BLaER1 treated with 17β-estradiol and CSF1 and Interleukin-3, amounts not matched to agents 10 nM and 100 nM (cell line): ENCODE measurements at regions not wholly inside any gene's neighbourhood (a gene's known extent, or its start where the extent isn't known, plus 50 kb on each side); places are given as distances from the start of the nearest gene placed in this dataset.

Experiments used
- H3K27ac ChIP-seq, 11 experiments: shearing (Covaris generic); formaldehyde crosslinking; 2 replicates each; pipeline ENCODE4 v1.8.1; 2022
- H3K27me3 ChIP-seq, 11 experiments: shearing (Covaris generic); formaldehyde crosslinking; 2 replicates each; pipeline ENCODE4 v1.8.1; 2022
- H3K36me3 ChIP-seq, 11 experiments: shearing (Covaris generic); formaldehyde crosslinking; 2 replicates each; pipeline ENCODE4 v1.8.1; 2022
- H3K4me1 ChIP-seq, 10 experiments: shearing (Covaris generic); formaldehyde crosslinking; 2 replicates each; pipeline ENCODE4 v1.8.1; 2022
- H3K4me2 ChIP-seq, 11 experiments: shearing (Covaris generic); formaldehyde crosslinking; 2 replicates each; pipeline ENCODE4 v1.8.1; 2022
- H3K4me3 ChIP-seq, 10 experiments: shearing (Covaris generic); formaldehyde crosslinking; 2 replicates each; pipeline ENCODE4 v1.8.1; 2022
- H3K9ac ChIP-seq, 11 experiments: shearing (Covaris generic); formaldehyde crosslinking; 2 replicates each; pipeline ENCODE4 v1.8.1; 2022
- H3K9me3 ChIP-seq, 11 experiments: shearing (Covaris generic); formaldehyde crosslinking; replicated peaks in 1 of 11; 2 replicates each; pipeline ENCODE4 v1.8.1; 2022
- H4K20me1 ChIP-seq, 11 experiments: shearing (Covaris generic); formaldehyde crosslinking; 2 replicates each; pipeline ENCODE4 v1.8.1; 2022
- Cebpa-rat ChIP-seq, 11 experiments: shearing (Covaris generic); IDR thresholded peaks; 2 replicates each; pipeline ENCODE4 v1.8.1; 2022

DNA sequence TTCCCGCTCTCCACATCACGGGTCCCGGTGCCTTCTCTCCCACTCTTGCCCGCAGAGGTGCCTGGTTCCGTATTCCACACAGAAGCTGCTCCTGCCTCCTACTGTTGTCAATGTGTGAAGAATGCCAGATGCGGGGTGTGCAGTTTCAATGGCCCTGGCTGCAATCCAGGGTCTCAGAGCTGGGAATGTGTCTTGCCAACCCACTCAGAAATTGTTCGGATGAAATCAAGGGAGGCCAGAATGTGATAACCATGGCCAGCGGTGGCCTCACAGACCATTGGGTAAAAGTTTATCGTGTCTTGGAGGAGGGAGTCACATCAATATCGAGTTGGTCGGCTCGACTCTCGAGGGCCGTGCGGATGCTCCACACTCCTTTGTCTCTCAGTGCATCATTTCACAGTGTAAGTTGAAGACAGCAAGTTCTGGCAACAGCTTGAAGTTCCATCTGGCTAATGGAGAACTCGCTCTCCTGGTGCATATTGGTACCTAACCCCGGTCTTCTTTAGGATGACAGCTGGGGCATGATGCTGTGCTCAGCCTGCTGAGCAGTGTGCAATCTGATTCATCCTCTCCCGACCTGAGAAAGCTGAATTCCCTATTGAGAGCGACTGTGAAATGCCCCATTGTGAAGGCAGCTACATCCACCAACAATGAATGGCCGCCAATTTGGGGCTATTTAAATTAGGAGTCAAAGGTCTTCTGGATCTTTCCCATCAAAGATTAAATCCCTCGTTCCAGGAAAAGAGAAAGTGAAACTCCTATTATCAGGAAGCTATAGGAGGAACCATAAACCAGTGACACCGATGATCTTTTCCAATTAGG, 389.0 kb downstream of the SOX11 start:
- no peak overlapping the region for H3K9ac ChIP-seq
- no peaks in the 10 kb centered on the region; a peak in 1 of 22 replicates for H4K20me1 ChIP-seq
- no peaks in the 10 kb centered on the region for H3K36me3 ChIP-seq
- H3K4me2 ChIP-seq = no peak overlapping the region
- H3K4me3 ChIP-seq = no peak overlapping the region
- no peak for TF ChIP-seq Cebpa-rat (IDR thresholded peaks at IDR 0.05)
- H3K4me1 ChIP-seq = no peaks in the 10 kb centered on the region
- no peak overlapping the region for H3K27ac ChIP-seq
- peaks cover 0 to 2% (median 0%) of the 10 kb centered on the region in 11 experiments; a peak in 2 of 22 replicates for H3K9me3 ChIP-seq
- no peaks in the 10 kb centered on the region for H3K27me3 ChIP-seq

DNA sequence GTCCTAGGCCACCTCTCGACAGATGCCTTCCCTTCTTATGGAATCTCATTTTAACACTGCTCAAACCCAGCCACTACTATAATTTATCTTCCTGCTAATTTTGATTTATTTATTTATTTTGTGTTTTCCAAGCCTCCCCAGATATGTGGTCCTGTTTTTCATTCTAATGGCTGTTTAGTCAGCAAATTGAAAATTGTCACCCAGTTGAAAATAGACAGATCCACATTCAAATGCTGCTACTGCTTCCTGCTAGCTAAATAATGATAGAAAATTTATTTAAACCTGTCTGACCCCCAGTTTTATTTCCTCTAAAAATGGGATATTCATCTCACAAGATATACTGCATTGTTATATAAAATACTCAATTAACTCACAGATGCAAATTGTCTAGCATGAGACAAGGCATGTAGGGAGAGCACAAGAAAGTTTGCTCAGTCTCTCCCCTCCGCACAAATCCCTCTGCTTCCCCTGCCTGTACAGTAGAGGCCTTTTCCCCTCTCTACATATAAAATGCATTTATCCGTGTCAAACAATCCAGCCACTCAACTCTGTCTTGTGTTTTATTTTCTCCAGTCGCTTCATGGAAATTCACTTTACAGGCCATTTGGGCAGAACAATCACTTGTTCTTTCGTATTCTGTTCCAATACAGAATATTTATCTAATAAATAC, 389.9 kb downstream of the SOX11 start:
- peaks cover 0 to 10% (median 4%) of the 10 kb centered on the region in 11 experiments; a peak in 8 of 22 replicates for H3K9me3 ChIP-seq
- no peaks in the 10 kb centered on the region for H3K4me1 ChIP-seq
- no peak overlapping the region for H3K4me2 ChIP-seq
- H3K27ac ChIP-seq = no peak overlapping the region
- H3K36me3 ChIP-seq = no peaks in the 10 kb centered on the region
- H4K20me1 ChIP-seq = no peaks in the 10 kb centered on the region; a peak in 1 of 22 replicates
- no peak for TF ChIP-seq Cebpa-rat (IDR thresholded peaks at IDR 0.05)
- H3K4me3 ChIP-seq = no peak overlapping the region
- no peak overlapping the region for H3K9ac ChIP-seq
- no peaks in the 10 kb centered on the region for H3K27me3 ChIP-seq

DNA sequence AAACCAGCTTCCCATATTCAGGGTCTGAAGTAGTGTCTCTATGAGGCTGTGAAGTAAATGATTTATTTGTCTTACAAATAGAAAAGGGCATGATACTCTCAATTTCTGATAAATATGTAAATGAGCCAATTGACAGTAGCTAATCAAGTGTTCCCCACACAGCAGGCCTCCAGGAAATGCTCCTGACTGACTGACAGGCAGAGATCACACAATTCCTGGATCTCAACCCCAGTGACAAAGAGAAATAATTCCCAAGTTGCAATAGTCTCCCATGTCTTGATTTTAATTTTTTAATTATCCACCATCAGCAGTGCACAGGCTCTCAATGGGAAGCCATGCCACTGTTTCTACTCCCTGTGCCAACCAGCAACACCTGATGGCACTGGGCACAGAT, 390.4 kb downstream of the SOX11 start:
- no peak overlapping the region for H3K4me3 ChIP-seq
- H3K36me3 ChIP-seq = no peaks in the 10 kb centered on the region
- TF ChIP-seq Cebpa-rat (IDR thresholded peaks at IDR 0.05) = no peak

DNA sequence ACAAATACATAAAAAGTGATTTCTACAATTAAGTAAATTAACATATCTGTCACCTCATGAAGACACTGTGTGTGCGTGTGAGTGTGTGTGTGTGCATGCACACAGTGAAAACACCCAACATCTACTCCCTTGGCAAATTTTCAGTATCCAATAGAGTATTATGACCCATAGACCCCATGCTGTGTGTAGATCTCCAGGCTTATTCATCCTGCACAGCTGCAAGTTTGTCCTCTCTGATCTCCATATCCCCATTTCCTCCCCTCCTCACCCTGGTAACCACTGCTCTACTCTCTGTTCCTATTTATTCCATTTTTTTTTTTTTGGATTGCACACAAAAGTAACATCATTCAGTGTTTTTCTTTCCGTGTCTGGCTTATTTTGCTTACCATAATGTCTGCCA, 391.0 kb downstream of the SOX11 start:
- Histone ChIP-seq H3K4me1 (no peaks in the 10 kb centered on the region), H3K9ac (no peak overlapping the region), H3K36me3 (no peaks in the 10 kb centered on the region), H3K4me2 (no peak overlapping the region), H3K9me3 (peaks cover 0 to 19% (median 4%) of the 10 kb centered on the region in 11 experiments; a peak in 9 of 22 replicates), H3K27me3 (no peaks in the 10 kb centered on the region), H3K27ac (no peak overlapping the region), H3K4me3 (no peak overlapping the region), H4K20me1 (no peaks in the 10 kb centered on the region; a peak in 1 of 22 replicates)
- TF ChIP-seq Cebpa-rat (IDR thresholded peaks at IDR 0.05) = no peak

More for the DNA sequence above, 390.4 kb downstream of the SOX11 start:
- no peak overlapping the region for H3K27ac ChIP-seq
- peaks cover 0 to 16% (median 4%) of the 10 kb centered on the region in 11 experiments; a peak in 9 of 22 replicates for H3K9me3 ChIP-seq
- no peak overlapping the region for H3K9ac ChIP-seq
- H4K20me1 ChIP-seq = no peaks in the 10 kb centered on the region; a peak in 1 of 22 replicates
- no peak overlapping the region for H3K4me2 ChIP-seq
- no peaks in the 10 kb centered on the region for H3K4me1 ChIP-seq
- H3K27me3 ChIP-seq = no peaks in the 10 kb centered on the region

DNA sequence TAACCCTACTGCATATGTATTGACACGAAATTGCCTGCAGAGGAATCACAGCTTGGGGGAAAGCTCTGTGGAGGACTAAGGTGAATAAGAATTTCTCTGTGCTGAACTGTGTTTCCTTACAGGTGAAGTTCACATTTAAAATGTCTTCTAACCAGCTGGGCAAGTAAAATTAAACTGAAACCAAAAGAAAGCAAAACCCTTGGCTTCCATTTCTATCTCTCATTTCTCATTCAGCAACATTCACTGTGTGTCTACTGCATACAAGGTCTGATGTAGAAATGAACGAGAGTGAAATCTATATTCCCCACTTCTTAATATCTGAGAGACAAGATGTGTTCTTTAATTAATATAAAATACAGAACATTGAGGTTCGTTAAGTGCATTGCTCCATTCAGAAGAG, 397.3 kb downstream of the SOX11 start:
- Histone ChIP-seq H3K9ac (no peak overlapping the region), H3K4me3 (no peak overlapping the region), H3K36me3 (no peaks in the 10 kb centered on the region), H3K27me3 (no peaks in the 10 kb centered on the region), H4K20me1 (no peaks in the 10 kb centered on the region; a peak in 1 of 22 replicates), H3K9me3 (peaks cover 0 to 19% (median 4%) of the 10 kb centered on the region in 11 experiments; a peak in 9 of 22 replicates), H3K4me1 (no peaks in the 10 kb centered on the region), H3K4me2 (no peak overlapping the region), H3K27ac (no peak overlapping the region)
- TF ChIP-seq Cebpa-rat (IDR thresholded peaks at IDR 0.05) = no peak

DNA sequence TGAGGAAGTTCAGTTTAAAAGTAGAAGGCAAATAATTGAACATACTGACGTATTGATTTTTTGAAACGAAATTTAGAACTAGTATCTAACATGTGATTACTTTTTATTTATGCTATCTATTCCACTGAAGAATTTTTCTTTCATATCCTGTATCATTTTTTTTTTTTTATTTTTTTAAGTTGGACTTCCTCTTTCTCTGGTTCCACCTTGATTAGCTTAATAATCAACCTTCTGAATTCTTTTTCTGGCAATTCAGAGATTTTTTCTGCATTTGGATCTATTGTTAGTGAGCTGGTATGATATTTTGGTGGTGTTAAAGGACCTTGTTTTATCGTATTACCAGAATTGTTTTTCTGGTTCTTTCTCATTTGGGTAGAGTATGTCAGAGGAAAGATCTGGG, 411.2 kb downstream of the SOX11 start:
- no peak for TF ChIP-seq Cebpa-rat (IDR thresholded peaks at IDR 0.05)
- H3K4me1 ChIP-seq = no peaks in the 10 kb centered on the region
- no peaks in the 10 kb centered on the region for H3K27me3 ChIP-seq
- no peaks in the 10 kb centered on the region for H3K36me3 ChIP-seq
- no peak overlapping the region for H3K27ac ChIP-seq
- no peak overlapping the region for H3K4me2 ChIP-seq
- no peak overlapping the region for H3K4me3 ChIP-seq
- no peaks in the 10 kb centered on the region for H4K20me1 ChIP-seq
- no peak overlapping the region for H3K9ac ChIP-seq
- H3K9me3 ChIP-seq = 0 out of 22 replicates have a peak, but pooled peaks cover 0 to 5% (median 0%) of the 10 kb centered on the region in 11 experiments

DNA sequence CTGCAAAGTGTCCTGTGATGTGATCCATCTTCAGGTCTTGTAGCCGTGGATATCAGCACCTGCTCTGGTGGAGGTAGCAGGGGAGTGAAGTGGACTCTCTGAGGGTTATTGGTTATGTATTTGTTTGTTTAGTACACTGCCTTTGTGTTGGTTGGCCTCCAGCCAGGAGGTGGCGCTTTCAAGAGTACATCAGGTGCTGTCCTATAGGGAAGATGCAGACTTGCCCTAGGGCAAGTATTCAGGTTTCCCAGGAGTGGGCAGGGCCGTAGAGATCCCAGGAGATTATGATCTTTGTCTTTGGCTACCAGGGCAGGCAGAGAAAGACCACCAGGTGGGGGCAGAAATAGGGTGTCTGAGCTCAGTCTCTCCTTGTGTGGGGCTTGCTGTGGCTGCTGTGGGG, 411.8 kb downstream of the SOX11 start:
- H3K27me3 ChIP-seq = no peaks in the 10 kb centered on the region
- no peaks in the 10 kb centered on the region for H4K20me1 ChIP-seq
- H3K4me3 ChIP-seq = no peak overlapping the region
- no peak overlapping the region for H3K27ac ChIP-seq
- no peak overlapping the region for H3K4me2 ChIP-seq
- 0 out of 22 replicates have a peak, but pooled peaks cover 0 to 5% (median 0%) of the 10 kb centered on the region in 11 experiments for H3K9me3 ChIP-seq
- H3K4me1 ChIP-seq = no peaks in the 10 kb centered on the region
- TF ChIP-seq Cebpa-rat (IDR thresholded peaks at IDR 0.05) = no peak
- no peaks in the 10 kb centered on the region for H3K36me3 ChIP-seq
- no peak overlapping the region for H3K9ac ChIP-seq

DNA sequence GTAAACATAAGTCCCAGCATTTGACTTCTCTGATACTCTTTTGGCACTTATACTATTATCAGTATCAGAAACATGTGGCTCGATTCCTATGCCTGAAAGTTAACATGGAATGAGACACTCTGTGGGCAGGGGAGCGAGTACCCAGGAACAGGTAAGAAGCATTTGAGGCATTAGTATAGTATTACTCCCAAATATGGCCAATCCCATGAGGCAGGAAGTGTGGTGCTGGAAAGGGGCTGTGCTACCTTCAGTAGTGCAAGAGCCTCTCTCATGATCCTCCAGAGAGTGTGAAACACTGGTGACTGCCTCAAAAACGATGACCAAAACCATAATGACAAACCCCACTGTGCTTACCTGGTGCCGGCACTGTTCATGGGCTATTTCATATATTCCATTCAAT, 415.1 kb downstream of the SOX11 start:
- Histone ChIP-seq H3K27ac (no peak overlapping the region), H3K27me3 (no peaks in the 10 kb centered on the region), H3K4me3 (no peak overlapping the region), H4K20me1 (no peaks in the 10 kb centered on the region), H3K9me3 (0 out of 22 replicates have a peak, but pooled peaks cover 0 to 5% (median 0%) of the 10 kb centered on the region in 11 experiments), H3K36me3 (no peaks in the 10 kb centered on the region), H3K4me2 (no peak overlapping the region), H3K9ac (no peak overlapping the region), H3K4me1 (no peaks in the 10 kb centered on the region)
- no peak for TF ChIP-seq Cebpa-rat (IDR thresholded peaks at IDR 0.05)

DNA sequence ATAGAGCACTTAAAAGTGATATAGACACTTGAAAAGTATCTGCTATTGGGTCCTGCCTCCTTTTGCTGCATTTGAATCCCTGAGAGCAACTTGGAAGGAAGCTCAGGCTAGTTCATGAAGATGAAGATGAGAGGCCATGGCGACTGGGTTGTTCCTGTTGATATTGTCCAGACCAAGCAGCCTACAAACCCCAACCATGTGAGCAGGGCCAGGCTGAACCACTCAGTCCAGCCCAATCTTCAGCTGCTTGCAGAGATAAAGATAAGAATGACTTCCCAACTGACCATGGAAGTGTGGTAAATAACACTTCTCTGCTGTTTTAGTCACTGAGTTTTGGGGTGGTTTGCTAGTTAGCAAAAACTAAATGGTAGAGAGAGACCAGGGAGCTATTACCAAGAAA, 417.6 kb downstream of the SOX11 start:
- no peak overlapping the region for H3K9ac ChIP-seq
- no peaks in the 10 kb centered on the region for H3K27me3 ChIP-seq
- no peak overlapping the region for H3K27ac ChIP-seq
- no peak for TF ChIP-seq Cebpa-rat (IDR thresholded peaks at IDR 0.05)
- no peaks in the 10 kb centered on the region for H4K20me1 ChIP-seq
- H3K9me3 ChIP-seq = no peaks in the 10 kb centered on the region
- H3K4me1 ChIP-seq = no peaks in the 10 kb centered on the region
- H3K4me2 ChIP-seq = no peak overlapping the region
- no peak overlapping the region for H3K4me3 ChIP-seq
- no peaks in the 10 kb centered on the region for H3K36me3 ChIP-seq
